ENCODE measurements at regions not wholly inside any gene's neighbourhood (a gene's known extent, or its start where the extent isn't known, plus 50 kb on each side); places are given as distances from the start of the nearest gene placed in this dataset.

GRCh38 chr1:190936337-190936736 is 458.7 kb upstream of the BRINP3 start:
- no peak for TF ChIP-seq POLR2A (IDR thresholded peaks at IDR 0.05; ENCODE audit: low read depth)
- TF ChIP-seq, protein P1, sequence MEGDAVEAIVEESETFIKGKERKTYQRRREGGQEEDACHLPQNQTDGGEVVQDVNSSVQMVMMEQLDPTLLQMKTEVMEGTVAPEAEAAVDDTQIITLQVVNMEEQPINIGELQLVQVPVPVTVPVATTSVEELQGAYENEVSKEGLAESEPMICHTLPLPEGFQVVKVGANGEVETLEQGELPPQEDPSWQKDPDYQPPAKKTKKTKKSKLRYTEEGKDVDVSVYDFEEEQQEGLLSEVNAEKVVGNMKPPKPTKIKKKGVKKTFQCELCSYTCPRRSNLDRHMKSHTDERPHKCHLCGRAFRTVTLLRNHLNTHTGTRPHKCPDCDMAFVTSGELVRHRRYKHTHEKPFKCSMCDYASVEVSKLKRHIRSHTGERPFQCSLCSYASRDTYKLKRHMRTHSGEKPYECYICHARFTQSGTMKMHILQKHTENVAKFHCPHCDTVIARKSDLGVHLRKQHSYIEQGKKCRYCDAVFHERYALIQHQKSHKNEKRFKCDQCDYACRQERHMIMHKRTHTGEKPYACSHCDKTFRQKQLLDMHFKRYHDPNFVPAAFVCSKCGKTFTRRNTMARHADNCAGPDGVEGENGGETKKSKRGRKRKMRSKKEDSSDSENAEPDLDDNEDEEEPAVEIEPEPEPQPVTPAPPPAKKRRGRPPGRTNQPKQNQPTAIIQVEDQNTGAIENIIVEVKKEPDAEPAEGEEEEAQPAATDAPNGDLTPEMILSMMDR (IDR thresholded peaks at IDR 0.05), result no peak
